NB4 (cell line): ENCODE measurements at regions not wholly inside any gene's neighbourhood (a gene's known extent, or its start where the extent isn't known, plus 50 kb on each side); places are given as distances from the start of the nearest gene placed in this dataset.

Source experiments
- MYC ChIP-seq: IDR thresholded peaks from 2 replicates; pipeline ENCODE4 v1.6.1; 2011; ENCODE audit warnings: low read depth, low read length
- POLR2A ChIP-seq: IDR thresholded peaks from 2 replicates; pipeline ENCODE4 v1.6.1; 2011; ENCODE audit warnings: mild to moderate bottlenecking; ENCODE audit not compliant: insufficient read length; ENCODE audit errors: extremely low read depth
- TF ChIP-seq, protein P1 (sequence below): IDR thresholded peaks from one replicate; pipeline ENCODE4 v1.5.1; 2012; ENCODE audit warnings: low read depth, low read length

DNA sequence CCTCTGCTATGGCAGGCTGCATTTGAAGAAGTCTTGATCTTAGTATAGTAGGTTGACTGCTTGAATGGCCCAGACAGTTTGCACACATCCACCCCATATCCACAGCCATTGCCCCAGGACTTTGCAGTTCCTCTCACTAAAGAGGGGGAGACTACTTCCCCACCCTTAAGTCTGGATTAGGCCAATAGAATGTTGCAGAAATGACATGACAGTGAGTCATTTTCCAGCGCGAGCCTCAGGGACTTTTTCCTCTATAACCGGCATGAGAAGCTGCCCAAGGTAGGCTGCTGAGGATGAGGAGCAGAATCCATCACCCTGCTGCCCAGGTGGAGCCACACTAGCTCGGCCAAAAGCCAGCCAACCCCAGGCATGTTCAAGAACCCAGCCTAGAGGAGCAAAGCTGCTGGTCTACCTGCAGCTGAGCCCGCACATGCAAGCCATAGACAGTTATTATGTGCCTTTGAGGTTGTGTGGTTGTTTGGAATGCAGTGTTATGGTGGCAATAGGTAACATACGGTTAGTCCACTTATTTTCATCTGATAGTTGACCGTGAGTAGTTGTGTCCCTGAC is 113.9 kb downstream of the TLE3 start:
- TF ChIP-seq, protein P1, sequence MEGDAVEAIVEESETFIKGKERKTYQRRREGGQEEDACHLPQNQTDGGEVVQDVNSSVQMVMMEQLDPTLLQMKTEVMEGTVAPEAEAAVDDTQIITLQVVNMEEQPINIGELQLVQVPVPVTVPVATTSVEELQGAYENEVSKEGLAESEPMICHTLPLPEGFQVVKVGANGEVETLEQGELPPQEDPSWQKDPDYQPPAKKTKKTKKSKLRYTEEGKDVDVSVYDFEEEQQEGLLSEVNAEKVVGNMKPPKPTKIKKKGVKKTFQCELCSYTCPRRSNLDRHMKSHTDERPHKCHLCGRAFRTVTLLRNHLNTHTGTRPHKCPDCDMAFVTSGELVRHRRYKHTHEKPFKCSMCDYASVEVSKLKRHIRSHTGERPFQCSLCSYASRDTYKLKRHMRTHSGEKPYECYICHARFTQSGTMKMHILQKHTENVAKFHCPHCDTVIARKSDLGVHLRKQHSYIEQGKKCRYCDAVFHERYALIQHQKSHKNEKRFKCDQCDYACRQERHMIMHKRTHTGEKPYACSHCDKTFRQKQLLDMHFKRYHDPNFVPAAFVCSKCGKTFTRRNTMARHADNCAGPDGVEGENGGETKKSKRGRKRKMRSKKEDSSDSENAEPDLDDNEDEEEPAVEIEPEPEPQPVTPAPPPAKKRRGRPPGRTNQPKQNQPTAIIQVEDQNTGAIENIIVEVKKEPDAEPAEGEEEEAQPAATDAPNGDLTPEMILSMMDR, result no peak
- TF ChIP-seq POLR2A (no peak), MYC (no peak)
